Cardiac fibroblast (primary cell): ENCODE measurements at regions not wholly inside any gene's neighbourhood (a gene's known extent, or its start where the extent isn't known, plus 50 kb on each side); places are given as distances from the start of the nearest gene placed in this dataset.

Source experiments
- DNase-seq, 2 donors: peaks; one replicate each; pipeline versions ENCODE4 v3.0.0 to v3.0.0-alpha.2; 2010; ENCODE audit warnings: low read depth in 2 of 2
- H3K4me3 ChIP-seq, 2 donors: replicated peaks in 1 of 2; 1 replicate in 1 of 2; 2 replicates in 1 of 2; pipeline ENCODE4 v1.5.1; 2011; ENCODE audit warnings: low read depth in 2 of 2, low read length in 2 of 2, mild to moderate bottlenecking in 2 of 2, moderate library complexity in 1 of 2
- TF ChIP-seq, protein P1 (sequence below): IDR thresholded peaks from one replicate; pipeline ENCODE4 v1.5.1; 2011; ENCODE audit warnings: low read depth, mild to moderate bottlenecking, low read length, inconsistent platforms

DNA sequence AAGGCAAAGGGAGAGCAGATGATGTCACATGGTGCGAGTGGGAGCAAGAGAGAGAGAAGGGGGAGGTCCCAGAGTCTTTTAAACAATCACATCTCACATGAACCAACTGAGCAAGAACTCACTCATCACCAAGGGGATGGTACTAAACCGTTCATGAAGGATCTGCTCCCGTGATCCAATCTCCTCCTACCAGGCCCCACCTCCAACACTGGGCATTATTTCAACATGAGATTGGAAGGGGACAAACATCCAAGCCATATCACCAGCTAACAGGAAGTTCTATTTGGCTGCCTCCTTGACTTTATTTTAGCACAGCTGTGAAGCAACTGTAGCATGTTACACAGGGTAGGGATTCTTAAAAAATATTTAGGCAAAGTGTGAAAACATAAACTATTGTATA, 102.5 kb downstream of the DDIT4L start:
- no peak overlapping the region for H3K4me3 ChIP-seq
- TF ChIP-seq, protein P1, sequence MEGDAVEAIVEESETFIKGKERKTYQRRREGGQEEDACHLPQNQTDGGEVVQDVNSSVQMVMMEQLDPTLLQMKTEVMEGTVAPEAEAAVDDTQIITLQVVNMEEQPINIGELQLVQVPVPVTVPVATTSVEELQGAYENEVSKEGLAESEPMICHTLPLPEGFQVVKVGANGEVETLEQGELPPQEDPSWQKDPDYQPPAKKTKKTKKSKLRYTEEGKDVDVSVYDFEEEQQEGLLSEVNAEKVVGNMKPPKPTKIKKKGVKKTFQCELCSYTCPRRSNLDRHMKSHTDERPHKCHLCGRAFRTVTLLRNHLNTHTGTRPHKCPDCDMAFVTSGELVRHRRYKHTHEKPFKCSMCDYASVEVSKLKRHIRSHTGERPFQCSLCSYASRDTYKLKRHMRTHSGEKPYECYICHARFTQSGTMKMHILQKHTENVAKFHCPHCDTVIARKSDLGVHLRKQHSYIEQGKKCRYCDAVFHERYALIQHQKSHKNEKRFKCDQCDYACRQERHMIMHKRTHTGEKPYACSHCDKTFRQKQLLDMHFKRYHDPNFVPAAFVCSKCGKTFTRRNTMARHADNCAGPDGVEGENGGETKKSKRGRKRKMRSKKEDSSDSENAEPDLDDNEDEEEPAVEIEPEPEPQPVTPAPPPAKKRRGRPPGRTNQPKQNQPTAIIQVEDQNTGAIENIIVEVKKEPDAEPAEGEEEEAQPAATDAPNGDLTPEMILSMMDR = no peak
- DNase-seq = peak; percentile 24 to 77

DNA sequence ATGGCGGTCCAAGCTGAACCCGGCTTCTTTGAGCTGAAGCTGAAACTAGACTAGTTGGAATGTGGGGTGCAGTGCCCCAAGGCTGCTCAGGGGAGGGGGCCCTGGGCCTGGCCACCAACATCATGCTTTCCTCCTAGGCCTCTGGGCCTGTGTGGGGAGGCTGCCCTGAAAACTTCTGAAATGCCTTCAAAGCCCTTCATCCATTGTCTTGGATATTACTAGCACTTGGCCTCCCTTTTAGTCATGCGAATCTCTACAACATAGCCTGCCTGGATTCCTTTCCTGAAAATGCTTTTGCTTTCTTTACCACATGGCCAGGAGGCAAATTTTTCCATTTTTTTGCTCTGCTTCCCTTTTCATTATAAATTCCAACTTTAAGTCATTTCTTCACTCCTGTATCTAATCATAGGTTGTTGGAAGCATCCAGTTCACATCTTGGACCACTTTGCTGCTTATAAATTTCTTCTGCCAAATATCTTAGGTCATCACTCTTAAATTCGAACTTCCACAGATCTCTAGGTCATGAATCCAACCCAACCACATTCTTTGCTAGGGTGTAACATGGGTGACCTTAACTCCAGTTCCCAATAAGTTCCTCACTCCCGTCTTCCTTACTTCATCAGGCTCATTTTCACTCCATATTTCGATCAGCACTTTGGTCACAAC, 103.4 kb downstream of the DDIT4L start:
- TF ChIP-seq, protein P1 = no peak
- H3K4me3 ChIP-seq = no peak overlapping the region
- DNase-seq = peak in 1 of 2 donors; percentile 10

DNA sequence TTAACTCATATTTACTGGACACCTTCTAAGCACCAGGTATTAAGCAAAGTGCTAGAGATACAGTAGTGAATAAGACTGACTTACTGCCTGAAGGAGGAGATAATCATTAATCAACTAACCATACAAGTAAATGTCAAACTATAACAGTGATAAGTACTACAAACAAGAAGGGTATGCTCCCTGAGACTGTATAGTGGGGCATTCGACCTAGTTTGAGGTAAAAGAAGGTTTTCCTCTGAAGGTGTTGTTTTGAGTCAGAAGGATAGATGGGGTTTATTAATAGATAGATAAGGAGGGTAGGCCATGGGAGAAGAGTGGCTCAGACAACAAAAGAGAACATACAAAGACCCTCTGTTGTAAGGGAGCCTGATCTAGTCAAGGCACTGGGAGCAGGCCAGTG, 105.4 kb downstream of the DDIT4L start:
- DNase-seq = no peak
- H3K4me3 ChIP-seq = no peak overlapping the region
- TF ChIP-seq, protein P1 = no peak

DNA sequence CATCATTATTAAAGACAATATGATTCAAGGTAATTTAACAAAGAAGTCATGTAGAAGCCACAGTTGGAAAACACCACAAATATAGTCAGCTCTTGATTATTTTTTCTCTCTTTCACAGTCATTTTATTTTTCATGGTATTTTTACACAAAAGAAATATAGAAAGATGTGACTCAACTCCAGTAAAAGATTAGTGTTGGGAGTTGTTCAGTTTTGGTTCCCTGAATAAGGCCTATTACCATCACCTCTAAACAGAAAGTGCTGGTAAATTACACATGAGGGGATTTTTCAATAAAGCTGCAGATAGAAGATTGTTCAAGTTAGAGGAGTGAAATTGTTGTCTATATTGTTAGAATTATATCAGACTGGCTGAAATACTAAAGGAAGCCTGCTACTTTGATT, 107.0 kb downstream of the DDIT4L start:
- H3K4me3 ChIP-seq = no peak overlapping the region
- DNase-seq = no peak
- TF ChIP-seq, protein P1 = no peak

DNA sequence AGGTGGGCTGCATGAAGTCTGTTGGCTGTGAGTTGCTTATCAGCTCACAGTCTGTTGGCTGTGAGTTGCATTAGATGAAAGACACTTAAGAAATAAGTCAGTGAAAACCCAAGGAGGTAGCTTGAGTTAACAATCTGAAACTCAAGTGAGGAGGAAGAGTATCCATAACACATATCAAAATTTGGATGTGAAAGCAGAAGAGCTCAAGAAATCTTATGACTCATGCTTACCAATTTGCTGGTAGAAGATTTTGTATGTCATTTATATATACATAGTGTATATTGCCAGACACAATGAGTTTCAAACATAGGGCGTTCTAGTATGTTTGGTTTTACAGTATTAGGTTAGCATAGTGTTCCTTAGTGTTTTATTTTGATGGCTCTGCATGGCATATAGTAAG, 107.4 kb downstream of the DDIT4L start:
- H3K4me3 ChIP-seq = no peak overlapping the region
- TF ChIP-seq, protein P1 = no peak
- DNase-seq = no peak

DNA sequence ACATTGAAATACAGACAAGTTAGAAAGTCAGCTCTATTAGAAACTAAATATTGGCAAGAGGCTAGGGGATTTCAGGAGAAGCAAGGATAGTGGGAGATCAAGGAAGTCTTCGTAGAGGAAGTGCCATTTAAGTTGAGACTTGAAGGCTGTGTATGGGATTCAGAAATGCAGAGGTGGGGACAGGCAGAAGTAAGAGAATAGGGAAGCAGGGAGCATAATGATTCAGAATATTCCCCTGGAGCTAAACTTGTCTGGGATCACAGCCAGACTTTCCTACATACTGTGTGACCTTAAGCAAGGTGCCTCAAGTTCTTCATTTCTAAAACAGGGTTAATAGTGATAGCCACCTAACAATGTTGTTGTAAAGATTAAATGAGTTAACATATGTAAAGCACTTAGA, 108.8 kb downstream of the DDIT4L start:
- no peak for DNase-seq
- H3K4me3 ChIP-seq = no peak overlapping the region
- TF ChIP-seq, protein P1 = no peak

DNA sequence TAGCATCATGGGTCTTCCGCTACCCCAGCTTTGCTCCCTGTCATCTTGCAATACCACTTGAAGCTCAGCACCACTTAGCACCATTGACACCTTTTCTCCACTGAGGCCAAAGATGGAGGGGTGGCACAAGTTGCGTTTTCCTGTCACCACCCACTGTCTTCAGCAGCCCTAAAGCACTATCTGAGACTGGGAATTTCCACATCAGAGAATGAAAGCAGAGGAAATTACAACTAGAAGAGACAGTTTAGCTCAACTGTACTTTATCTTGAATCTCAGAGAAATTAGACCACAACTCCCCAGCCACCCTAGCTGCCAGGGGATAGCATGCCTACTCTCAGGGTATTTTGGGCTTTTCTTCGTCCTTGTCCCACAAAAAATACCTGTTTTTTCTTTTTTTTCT, 111.0 kb downstream of the DDIT4L start:
- TF ChIP-seq, protein P1 = no peak
- no peak overlapping the region for H3K4me3 ChIP-seq
- DNase-seq = no peak
